ENCODE measurements at regions not wholly inside any gene's neighbourhood (a gene's known extent, or its start where the extent isn't known, plus 50 kb on each side); places are given as distances from the start of the nearest gene placed in this dataset.

- no peak for DNase-seq
Measured at GRCh38 chr1:29704430-29704829, 468.1 kb downstream of the PTPRU start.

- DNase-seq, result peak; percentile 55
Measured at GRCh38 chr1:29703596-29704370, 467.5 kb downstream of the PTPRU start.

GRCh38 chr1:29700491-29700890 is 464.2 kb downstream of the PTPRU start:
- DNase-seq, result no peak

DNA sequence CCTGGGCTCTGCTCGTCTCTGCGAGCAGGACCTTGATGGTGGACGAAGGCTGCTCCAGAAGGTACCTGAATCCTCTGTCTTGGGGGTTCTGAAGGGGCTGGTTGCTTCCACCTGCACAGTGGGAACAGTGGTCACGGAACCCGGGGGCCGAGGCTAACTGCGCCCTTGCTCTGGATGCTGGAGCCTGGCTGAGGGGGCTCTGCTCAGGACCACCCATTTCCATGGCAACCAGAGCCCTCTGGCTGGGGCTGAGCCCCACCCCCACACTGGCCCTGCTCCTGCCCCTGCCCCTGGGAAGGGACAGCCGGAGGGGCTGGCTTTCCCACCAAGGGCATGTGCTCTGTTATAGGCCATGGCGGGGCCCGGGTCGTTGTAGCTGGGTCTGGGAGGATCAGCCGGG is 462.3 kb downstream of the PTPRU start:
- DNase-seq, result no peak

- DNase-seq, result peak; percentile 66
Measured at GRCh38 chr1:29698033-29698432, 461.7 kb downstream of the PTPRU start.

GRCh38 chr1:29697391-29697780 is 461.1 kb downstream of the PTPRU start:
- no peak for DNase-seq

GRCh38 chr1:29696656-29697390 is 460.5 kb downstream of the PTPRU start:
- DNase-seq, result no peak

- DNase-seq, result no peak
Measured at GRCh38 chr1:29695803-29696202, 459.5 kb downstream of the PTPRU start.

DNA sequence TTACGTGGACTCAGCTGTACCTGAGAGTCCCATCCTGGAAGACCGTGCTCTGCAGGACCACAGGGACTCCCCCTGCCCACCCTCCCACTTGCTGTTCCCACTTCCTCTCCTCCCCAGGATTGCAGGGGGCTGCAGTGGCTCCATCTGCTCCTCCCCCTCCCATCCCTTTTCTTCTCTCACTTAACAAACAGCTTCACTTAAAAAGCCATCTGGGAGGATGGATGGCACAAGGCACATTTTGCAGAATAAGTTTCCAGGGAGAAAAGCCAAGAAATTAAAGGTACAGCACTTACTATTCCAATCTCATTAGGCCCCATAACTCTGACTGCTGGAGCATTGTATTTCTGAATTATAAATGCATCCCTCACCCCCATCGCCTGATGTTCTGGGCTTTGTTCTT is 458.7 kb downstream of the PTPRU start:
- DNase-seq, result no peak

GRCh38 chr1:29691499-29691898 is 455.2 kb downstream of the PTPRU start:
- no peak for DNase-seq

GRCh38 chr1:29690156-29690555 is 453.8 kb downstream of the PTPRU start:
- no peak for DNase-seq

- no peak for DNase-seq
Measured at GRCh38 chr1:29689372-29690030, 453.2 kb downstream of the PTPRU start.

DNA sequence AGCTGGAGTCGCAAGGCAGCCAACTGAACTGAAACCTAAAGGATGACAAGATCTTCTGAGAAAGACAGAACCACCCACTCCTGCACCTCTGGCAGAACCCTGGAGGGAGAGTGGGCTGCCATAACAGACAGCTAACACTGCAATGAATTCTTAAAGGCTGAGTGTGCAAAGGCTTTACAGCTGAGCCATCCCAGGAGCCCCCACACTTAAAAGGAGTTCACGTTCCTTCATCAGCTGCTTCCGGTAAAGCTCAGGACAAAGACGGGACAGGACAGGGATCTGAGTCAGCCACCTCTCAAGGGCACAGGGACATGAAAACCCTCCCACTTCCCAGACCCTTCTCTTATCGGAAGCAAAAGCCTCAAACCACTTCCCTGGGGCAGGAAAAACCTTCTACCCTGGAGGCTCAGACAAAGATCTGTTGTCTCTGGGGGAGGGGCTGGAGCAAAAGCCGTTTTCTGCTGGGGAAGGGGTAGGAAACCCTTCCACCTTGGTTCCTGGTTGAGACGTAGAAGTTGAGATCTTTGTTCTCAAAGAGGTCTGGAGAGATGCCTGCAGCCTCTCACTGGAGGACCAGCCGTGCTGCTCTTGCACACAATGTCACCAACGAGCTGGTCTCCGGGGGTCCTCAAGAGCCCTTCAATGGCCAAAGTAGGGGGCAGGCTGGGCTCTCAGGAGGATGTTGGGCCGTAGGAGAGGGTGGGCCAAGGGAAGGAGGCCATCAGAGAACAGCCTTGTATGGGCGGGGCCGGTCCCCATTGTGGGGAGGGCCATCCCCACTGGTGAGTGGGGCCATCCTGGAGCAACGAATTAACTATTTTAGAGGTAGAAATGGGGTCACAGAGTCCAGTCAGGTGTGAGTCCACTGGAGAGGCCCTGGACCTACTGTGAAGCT is 452.4 kb downstream of the PTPRU start:
- no peak for DNase-seq

DNA sequence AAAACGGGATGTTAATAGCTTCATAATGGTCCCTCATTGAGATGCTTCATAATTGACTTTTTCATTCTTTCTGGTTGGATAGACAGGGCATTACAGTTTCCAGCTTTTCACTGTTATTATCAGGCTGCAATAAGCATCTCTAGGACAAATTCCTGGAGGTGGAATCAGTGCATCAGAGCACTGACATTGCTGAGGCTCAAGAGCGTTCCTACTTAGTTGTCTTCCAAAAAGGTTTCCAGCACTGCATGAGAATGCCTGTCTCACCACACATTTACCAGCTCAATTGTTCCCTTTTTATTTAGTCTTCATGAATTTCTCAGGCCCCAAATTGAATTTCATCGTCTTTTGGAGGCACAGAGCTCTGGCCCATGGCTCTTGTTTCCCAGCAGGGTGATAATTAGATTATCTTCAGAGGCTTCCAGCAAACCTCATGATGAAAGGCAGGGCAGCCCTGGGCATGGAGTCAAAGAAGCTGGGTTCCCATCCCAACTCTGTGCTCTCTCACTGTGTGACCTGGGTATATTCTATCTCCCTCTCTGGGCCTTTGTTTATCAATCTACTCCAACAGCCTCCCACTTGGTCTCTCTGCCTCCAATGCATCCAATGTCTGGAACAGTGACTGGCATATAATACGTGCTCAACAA is 451.4 kb downstream of the PTPRU start:
- no peak for DNase-seq

GRCh38 chr1:29687166-29687565 is 450.8 kb downstream of the PTPRU start:
- no peak for DNase-seq

DNA sequence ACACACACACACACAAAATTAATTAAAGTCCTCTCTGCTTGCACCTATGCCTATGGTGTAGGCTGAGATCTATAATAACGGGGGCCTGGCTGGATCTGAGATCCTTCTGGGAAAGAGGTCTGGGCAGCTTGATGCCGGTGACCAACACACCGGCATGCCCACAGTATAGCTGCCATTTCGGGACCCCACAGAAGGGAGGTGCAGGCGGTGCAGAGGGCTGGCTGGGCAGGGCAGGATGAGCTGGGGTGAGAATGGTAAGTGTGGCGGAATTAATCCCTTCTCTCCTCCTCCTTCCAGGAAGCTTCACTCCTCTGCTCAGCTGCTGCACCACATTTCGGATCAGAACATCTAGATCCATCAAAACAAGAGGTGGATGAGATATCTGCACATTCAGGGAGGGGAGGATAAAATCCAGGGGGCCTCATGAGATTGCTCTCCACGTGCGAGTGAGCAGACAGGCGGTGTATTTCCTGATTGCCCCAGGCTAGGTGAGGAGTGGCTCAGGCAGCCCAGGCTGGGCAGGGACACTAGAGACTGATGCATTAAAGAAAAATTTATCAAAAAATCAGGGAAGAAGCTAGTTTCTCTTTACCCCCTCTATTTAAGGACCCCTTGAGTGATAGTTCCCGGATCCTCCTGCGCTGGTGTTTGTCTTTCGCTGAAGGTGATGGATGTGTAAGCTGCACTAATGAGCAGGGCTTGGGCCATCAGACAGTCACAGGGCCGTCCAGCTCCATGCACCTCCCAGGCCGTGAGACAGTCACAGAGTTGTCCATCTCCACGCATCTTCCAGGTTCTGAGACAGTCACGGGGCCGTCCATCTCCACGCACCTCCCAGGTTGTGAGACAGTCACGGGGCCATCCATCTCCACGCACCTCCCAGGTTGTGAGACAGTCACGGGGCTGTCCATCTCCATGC is 449.9 kb downstream of the PTPRU start:
- no peak for DNase-seq

GRCh38 chr1:29685387-29685786 is 449.1 kb downstream of the PTPRU start:
- no peak for DNase-seq

GRCh38 chr1:29684141-29684540 is 447.8 kb downstream of the PTPRU start:
- no peak for DNase-seq

GRCh38 chr1:29683472-29683871 is 447.1 kb downstream of the PTPRU start:
- no peak for DNase-seq

- no peak for DNase-seq
Measured at GRCh38 chr1:29682919-29683295, 446.6 kb downstream of the PTPRU start.
